ENCODE measurements at regions not wholly inside any gene's neighbourhood (a gene's known extent, or its start where the extent isn't known, plus 50 kb on each side); places are given as distances from the start of the nearest gene placed in this dataset.

GRCh38 chr5:39947657-39948056 lies 522.9 kb upstream of the DAB2 start:
- no peak for FAIRE-seq

GRCh38 chr5:39946356-39947045 lies 521.7 kb upstream of the DAB2 start:
- no peak for DNase-seq (ENCODE audit: insufficient read length, low spot score)
- TF ChIP-seq, protein P1, sequence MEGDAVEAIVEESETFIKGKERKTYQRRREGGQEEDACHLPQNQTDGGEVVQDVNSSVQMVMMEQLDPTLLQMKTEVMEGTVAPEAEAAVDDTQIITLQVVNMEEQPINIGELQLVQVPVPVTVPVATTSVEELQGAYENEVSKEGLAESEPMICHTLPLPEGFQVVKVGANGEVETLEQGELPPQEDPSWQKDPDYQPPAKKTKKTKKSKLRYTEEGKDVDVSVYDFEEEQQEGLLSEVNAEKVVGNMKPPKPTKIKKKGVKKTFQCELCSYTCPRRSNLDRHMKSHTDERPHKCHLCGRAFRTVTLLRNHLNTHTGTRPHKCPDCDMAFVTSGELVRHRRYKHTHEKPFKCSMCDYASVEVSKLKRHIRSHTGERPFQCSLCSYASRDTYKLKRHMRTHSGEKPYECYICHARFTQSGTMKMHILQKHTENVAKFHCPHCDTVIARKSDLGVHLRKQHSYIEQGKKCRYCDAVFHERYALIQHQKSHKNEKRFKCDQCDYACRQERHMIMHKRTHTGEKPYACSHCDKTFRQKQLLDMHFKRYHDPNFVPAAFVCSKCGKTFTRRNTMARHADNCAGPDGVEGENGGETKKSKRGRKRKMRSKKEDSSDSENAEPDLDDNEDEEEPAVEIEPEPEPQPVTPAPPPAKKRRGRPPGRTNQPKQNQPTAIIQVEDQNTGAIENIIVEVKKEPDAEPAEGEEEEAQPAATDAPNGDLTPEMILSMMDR (IDR thresholded peaks at IDR 0.05; ENCODE audit: insufficient read depth, missing control alignments), result no peak
- no peak for FAIRE-seq

More at GRCh38 chr5:39947657-39948056, 522.9 kb upstream of the DAB2 start:
- TF ChIP-seq, protein P1 (IDR thresholded peaks at IDR 0.05; ENCODE audit: insufficient read depth, missing control alignments), result no peak
- no peak for DNase-seq (ENCODE audit: insufficient read length, low spot score)

GRCh38 chr5:39945870-39946269 lies 521.1 kb upstream of the DAB2 start:
- FAIRE-seq (no peak), DNase-seq (ENCODE audit: insufficient read length, low spot score) (no peak)
- TF ChIP-seq, protein P1 (IDR thresholded peaks at IDR 0.05; ENCODE audit: insufficient read depth, missing control alignments), result no peak

DNA sequence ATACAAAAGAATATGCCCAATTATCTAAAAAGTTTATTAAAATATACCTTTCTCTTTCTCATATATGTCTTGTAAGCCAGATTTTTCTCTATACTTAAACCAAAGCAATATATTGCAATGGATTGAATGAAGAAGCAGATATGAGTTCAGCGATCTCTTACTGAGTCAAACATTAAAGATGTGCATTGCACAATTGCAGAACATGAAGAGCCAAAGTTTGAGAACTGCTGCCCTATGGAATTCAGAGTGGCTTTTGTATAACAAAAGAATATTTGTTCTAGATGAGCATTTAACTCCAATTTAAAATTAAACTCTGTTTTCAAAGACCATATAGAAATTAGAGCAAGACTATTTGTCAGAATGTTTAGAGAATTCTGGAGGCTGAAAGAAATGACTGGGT lies 519.0 kb upstream of the DAB2 start:
- DNase-seq (ENCODE audit: insufficient read length, low spot score), result no peak
- TF ChIP-seq, protein P1 (IDR thresholded peaks at IDR 0.05; ENCODE audit: insufficient read depth, missing control alignments), result no peak
- FAIRE-seq, result no peak

DNA sequence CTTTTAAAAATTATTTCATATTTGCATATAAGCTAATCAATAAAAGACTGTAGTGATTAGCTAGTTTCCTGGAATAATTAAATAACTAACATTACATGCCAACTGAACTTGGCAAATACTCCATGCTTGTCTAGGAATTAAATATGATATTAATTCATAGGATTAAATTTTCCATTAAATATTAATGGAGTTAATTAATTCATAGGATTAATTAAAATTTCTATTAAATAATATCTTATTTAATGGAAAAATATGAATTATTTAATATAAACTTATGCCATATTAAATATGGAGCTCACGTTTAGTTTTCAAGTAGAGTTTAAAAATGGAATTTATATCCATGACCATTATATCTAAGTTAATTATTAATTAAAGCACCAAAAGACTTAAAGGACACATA lies 517.8 kb upstream of the DAB2 start:
- FAIRE-seq, result no peak
- TF ChIP-seq, protein P1 (IDR thresholded peaks at IDR 0.05; ENCODE audit: insufficient read depth, missing control alignments), result no peak
- no peak for DNase-seq (ENCODE audit: insufficient read length, low spot score)

DNA sequence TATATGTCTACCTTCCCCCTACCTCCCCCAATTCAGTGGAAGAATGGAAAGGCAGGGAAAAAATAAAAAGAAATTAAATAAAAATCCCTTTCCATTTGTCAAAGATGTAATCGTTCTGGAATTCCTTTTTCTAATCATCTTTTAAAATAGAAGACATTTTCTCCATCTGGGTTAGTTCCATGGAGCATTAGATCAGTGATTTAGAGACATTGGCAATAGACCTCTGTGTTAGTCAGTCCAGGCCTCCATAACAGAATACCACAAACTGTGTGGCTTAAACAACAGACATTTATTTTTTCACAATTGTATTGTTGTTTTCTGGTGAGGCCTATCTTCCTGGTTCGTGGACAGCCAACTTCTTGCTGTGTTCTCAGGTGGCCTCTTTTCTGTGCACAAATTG lies 516.6 kb upstream of the DAB2 start:
- FAIRE-seq (no peak), DNase-seq (ENCODE audit: insufficient read length, low spot score) (no peak)
- TF ChIP-seq, protein P1 (IDR thresholded peaks at IDR 0.05; ENCODE audit: insufficient read depth, missing control alignments), result no peak

DNA sequence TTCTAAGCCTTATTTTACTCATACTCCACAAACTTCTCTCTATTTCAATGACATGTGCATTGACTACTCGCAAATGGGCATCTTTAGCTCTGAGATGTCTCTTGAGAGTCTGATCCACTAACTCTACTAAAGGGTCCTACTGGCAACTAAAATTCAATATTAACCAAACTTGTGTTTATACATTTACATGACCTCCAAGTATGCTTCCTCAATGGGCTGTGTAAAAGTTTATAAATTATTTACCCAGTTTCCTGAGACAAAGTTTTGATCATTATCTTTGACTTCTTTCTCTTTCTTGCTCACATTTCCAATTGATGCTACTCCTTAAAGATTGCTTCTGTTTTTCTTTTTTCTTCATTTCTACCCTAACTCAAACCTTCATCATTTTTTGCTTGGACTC lies 510.1 kb upstream of the DAB2 start:
- DNase-seq (ENCODE audit: insufficient read length, low spot score) (no peak), FAIRE-seq (no peak)
- TF ChIP-seq, protein P1 (IDR thresholded peaks at IDR 0.05; ENCODE audit: insufficient read depth, missing control alignments), result no peak
